Erythroblast (primary cell): ENCODE measurements at regions not wholly inside any gene's neighbourhood (a gene's known extent, or its start where the extent isn't known, plus 50 kb on each side); places are given as distances from the start of the nearest gene placed in this dataset.

Experiments
- GATA1 ChIP-seq: IDR thresholded peaks from 2 replicates; pipeline ENCODE4 v1.6.1; 2011; ENCODE audit warnings: low read depth, mild to moderate bottlenecking, control low read depth, low read length, moderate library complexity
- POLR2A ChIP-seq: IDR thresholded peaks from 2 replicates; pipeline ENCODE4 v1.6.1; 2011; ENCODE audit warnings: mild to moderate bottlenecking, low read length

DNA sequence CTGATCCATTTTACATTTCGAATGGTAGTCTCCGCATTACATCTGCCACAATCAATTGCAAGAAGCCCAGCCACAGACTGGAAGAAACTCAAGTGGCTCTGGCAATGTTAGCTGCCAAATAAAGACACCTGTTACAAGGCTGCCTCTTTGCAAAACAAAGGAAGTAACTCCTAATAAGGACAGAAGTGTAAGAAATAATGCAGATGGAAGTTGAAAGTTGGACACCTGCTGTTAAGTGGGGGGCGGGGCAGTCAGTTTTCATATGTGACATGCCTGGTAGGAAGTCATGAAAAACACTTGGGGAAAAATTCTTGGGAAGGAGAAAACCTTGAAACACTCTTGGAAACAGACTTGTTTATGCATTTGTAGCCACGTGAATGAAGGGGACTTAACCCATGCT lies 54.1 kb upstream of the ATP2C1 start:
- TF ChIP-seq POLR2A (no peak), GATA1 (no peak)
